Activated CD8-positive, alpha-beta memory T cell treated with anti-CD3 and anti-CD28 coated beads, Interleukin-2, amount 50 U/mL, for 24 hours (primary cell): ENCODE measurements at regions not wholly inside any gene's neighbourhood (a gene's known extent, or its start where the extent isn't known, plus 50 kb on each side); places are given as distances from the start of the nearest gene placed in this dataset.
"Not testable (repeated sequence)": the region's sequence is repeated elsewhere in the genome, so short reads cannot be mapped to it uniquely, and the experiment has no call there.

ENCODE experiments used
- DNase-seq: peaks from one replicate; pipeline ENCODE4 v3.0.0-alpha.2; 2020; ENCODE audit errors: extremely low read depth

- DNase-seq: not testable (repeated sequence)
Observed at GRCh38 chr3:75590382-75590781, 73.7 kb upstream of the FRG2C start.

- not testable (repeated sequence) for DNase-seq
Observed at GRCh38 chr3:75604286-75604934, 59.7 kb upstream of the FRG2C start.

DNA sequence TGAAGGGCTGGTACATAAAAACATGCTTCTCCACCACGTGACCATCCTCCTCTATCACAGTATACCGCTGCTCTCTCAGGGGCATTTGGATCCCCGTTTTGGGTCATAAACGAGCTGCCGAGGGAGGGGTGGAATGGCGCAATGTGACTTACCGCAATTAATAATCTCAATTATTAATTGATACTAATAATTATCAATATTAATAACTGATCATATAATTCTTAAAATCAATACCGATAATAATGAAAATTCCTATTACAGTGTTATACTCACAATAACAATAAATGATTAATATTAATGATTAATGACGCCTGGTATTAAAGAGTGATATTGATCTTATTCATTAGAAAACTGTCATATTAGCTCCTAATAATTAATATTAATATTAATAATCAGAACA, 56.1 kb upstream of the FRG2C start:
- DNase-seq: not testable (repeated sequence)

GRCh38 chr3:75609598-75609997, 54.5 kb upstream of the FRG2C start:
- not testable (repeated sequence) for DNase-seq

GRCh38 chr3:75610773-75611172, 53.4 kb upstream of the FRG2C start:
- no peak for DNase-seq

GRCh38 chr3:75611724-75612460, 52.2 kb upstream of the FRG2C start:
- DNase-seq: not testable (repeated sequence)
